ENCODE measurements at regions not wholly inside any gene's neighbourhood (a gene's known extent, or its start where the extent isn't known, plus 50 kb on each side); places are given as distances from the start of the nearest gene placed in this dataset.
"Not testable (repeated sequence)": the region's sequence is repeated elsewhere in the genome, so short reads cannot be mapped to it uniquely, and the experiment has no call there.

DNA sequence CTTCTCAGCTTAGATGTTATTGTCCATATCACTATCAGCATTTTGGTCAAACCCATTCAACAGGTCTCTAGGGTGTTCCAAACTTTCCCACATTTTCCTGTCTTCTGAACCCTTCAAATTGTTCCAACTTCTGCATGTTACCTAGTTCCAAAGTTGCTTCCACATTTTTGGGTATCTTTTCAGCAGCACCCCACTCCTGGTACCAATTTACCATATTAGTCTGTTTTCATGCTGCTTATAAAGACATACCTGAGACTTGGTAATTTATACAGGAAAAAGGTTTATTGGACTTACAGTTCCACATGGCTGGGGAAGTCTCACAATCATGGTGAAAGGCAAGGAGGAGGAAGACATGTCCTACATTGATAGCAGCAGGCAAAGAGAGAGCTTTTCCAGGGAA is 1187.6 kb downstream of the MRPL39 start:
- H3K4me3 ChIP-seq; H3K9me3 ChIP-seq; DNase-seq (ENCODE audit: low spot score in 2 of 2); H3K27me3 ChIP-seq (ENCODE audit: low read depth); H3K36me3 ChIP-seq (replicated peaks); in situ Hi-C loops (cut with MboI; ENCODE audit: low sequenced_read_pairs): not testable (repeated sequence)
- peaks cover 21% of the 10 kb centered on the region for H3K4me1 ChIP-seq

DNA sequence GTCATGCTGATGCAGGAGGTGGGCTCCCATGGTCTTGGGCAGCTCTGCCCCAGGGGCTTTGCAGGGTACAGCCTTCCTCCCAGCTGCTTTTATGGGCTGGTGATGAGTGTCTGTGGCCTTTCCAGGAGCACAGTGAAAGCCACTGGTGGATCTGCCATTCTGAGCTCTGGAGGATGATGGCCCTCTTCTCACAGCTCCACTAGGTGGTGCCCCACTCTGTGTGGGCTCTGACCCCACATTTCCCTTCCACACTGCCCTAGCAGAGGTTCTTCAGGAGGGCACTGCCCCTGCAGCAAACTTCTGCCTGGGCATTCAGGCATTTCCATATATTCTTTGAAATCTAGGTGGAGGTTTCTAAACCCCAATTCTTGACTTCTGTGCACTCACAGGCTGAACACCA is 1188.6 kb downstream of the MRPL39 start:
- Histone ChIP-seq H3K9me3 (peaks cover 3% of the 10 kb centered on the region; the same call in 1 of the 2 replicates), H3K36me3 (replicated peaks) (no peaks in the 10 kb centered on the region)

DNA sequence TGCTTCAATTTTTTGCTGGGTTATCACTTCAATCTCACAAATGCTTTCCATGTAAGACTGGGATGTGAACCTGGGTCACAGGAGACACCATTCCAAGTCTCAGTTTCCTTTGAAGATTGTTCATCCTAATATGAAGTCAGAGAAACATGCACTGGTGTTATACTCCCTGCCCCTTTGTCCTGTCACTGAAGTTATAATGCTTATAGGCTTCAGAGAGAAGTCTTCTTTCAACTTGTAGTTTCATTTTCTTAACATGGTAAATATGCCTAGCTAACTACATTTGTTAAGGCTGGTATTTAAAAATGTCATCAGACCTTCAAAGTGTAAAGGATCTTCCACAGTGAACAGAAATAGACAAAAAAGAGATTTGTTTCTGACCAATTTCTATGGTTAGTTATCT is 1195.9 kb downstream of the MRPL39 start:
- H3K4me1 ChIP-seq, result no peaks in the 10 kb centered on the region
- no peaks in the 10 kb centered on the region for H3K27me3 ChIP-seq (ENCODE audit: low read depth)
- no peak for DNase-seq (ENCODE audit: low spot score in 2 of 2)
- in situ Hi-C loops (cut with MboI; ENCODE audit: low sequenced_read_pairs), result no loop called here
- no peak overlapping the region for H3K4me3 ChIP-seq
- H3K9me3 ChIP-seq, result no peaks in the 10 kb centered on the region
- no peaks in the 10 kb centered on the region for H3K36me3 ChIP-seq (replicated peaks)

More for the DNA sequence above, 1188.6 kb downstream of the MRPL39 start:
- Histone ChIP-seq H3K27me3 (ENCODE audit: low read depth) (no peaks in the 10 kb centered on the region), H3K4me1 (peaks cover 17% of the 10 kb centered on the region), H3K4me3 (no peak overlapping the region)
- in situ Hi-C loops (cut with MboI; ENCODE audit: low sequenced_read_pairs), result no loop called here
- DNase-seq (ENCODE audit: low spot score in 2 of 2), result no peak

DNA sequence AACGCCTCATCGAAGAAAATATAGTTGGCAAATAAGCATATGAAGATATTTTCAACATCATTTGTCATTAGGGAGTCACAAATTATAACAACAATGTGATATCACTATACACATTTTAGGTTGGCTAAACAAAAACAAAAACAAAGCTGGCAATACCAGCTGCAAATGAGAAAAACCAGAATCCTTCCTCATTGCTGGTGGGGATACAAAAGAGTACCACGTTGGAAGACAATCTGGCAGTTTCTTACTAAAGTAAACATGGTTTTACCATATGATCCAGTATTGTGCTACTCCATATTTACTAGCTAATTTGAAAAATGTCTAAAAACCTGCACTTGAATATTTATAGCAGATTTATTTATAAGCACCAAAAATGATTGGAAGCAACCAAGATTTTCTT is 1204.1 kb downstream of the MRPL39 start:
- no peak for DNase-seq (ENCODE audit: low spot score in 2 of 2)
- Histone ChIP-seq H3K9me3 (no peaks in the 10 kb centered on the region), H3K4me1 (no peaks in the 10 kb centered on the region), H3K4me3 (no peak overlapping the region), H3K36me3 (replicated peaks) (no peaks in the 10 kb centered on the region), H3K27me3 (ENCODE audit: low read depth) (no peaks in the 10 kb centered on the region)
- in situ Hi-C loops (cut with MboI; ENCODE audit: low sequenced_read_pairs), result no loop called here

DNA sequence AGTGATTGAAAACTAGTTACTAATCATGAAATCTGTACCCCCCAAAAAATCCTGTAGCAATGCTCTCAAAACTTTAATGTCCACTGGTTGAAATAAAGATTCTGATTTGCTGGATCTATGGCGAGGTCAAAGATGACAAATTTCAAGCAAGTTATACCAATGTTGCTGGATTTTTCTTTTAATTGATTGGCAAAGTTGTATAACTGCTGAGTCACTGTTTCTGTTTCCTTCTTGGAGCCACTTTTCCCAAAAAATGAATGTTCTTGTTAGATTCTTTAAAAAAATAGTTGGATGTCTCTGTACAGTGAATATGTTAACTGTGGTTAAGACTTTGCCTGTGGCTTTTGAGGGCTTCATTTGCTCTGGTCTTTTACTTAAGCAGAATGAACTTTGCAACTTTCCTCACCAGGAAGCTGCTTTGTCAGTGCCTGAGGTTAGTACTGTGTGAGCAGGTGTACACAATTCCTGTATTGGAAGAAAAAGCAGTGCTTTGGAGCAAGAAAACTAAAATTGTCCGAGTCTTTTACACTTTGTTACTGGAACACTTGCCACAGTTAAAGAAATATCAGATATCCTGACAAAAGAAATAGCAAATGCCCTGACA is 1211.9 kb downstream of the MRPL39 start:
- H3K4me3 ChIP-seq, result no peak overlapping the region
- H3K4me1 ChIP-seq, result no peaks in the 10 kb centered on the region; the same call in 1 of the 2 replicates
- H3K27me3 ChIP-seq (ENCODE audit: low read depth), result no peaks in the 10 kb centered on the region
- in situ Hi-C loops (cut with MboI; ENCODE audit: low sequenced_read_pairs), result no loop called here
- no peaks in the 10 kb centered on the region for H3K9me3 ChIP-seq
- no peaks in the 10 kb centered on the region for H3K36me3 ChIP-seq (replicated peaks)
- no peak for DNase-seq (ENCODE audit: low spot score in 2 of 2)

DNA sequence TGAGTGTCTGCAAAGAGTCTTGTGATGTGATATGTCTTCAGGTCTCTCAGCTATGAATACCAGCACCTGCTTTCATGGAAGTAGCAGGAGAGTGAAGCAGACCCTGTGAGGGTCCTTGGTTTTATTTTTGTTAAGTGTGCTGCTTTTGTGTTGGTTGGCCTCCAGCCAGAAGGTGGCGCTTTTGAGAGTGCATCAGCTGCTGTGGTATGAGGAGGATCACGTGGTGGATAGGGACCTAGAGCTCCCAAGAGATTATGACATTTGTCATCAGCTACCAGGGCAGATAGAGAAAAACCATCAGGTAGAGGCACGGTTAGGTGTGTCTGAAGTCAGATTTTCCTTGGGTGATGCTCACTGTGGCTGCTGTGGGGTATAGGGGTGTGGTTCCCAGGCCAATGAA is 1232.1 kb downstream of the MRPL39 start:
- H3K36me3 ChIP-seq (replicated peaks), result no peaks in the 10 kb centered on the region
- no peaks in the 10 kb centered on the region for H3K27me3 ChIP-seq (ENCODE audit: low read depth)
- no peak overlapping the region for H3K4me3 ChIP-seq
- no peaks in the 10 kb centered on the region for H3K4me1 ChIP-seq
- H3K9me3 ChIP-seq, result no peaks in the 10 kb centered on the region
- in situ Hi-C loops (cut with MboI; ENCODE audit: low sequenced_read_pairs), result no loop called here
- DNase-seq (ENCODE audit: low spot score in 2 of 2), result peak in 1 of 2 experiments; percentile 40

DNA sequence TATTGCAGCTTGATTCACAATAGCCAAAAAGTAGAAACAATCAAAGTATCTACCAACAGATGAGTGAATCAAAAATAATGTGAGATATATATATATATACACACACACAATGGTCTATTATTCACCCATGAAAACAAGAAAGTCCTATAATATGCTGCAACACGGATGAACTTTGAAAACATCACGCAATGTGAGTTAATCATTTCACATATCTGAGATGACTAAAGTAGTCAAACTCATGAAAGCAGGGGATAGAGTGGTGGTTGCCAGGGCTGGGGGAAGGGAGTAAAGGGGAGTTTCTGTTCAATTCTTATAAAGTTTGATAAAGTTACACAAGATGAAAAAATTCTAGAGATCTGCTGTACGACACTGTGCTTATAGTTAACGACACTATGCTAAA is 1234.8 kb downstream of the MRPL39 start:
- Histone ChIP-seq H3K9me3 (no peaks in the 10 kb centered on the region), H3K27me3 (ENCODE audit: low read depth) (no peaks in the 10 kb centered on the region), H3K36me3 (replicated peaks) (no peaks in the 10 kb centered on the region), H3K4me1 (peaks cover 2% of the 10 kb centered on the region; the same call in 1 of the 2 replicates), H3K4me3 (no peak overlapping the region)
- in situ Hi-C loops (cut with MboI; ENCODE audit: low sequenced_read_pairs), result no loop called here
- DNase-seq (ENCODE audit: low spot score in 2 of 2), result no peak

DNA sequence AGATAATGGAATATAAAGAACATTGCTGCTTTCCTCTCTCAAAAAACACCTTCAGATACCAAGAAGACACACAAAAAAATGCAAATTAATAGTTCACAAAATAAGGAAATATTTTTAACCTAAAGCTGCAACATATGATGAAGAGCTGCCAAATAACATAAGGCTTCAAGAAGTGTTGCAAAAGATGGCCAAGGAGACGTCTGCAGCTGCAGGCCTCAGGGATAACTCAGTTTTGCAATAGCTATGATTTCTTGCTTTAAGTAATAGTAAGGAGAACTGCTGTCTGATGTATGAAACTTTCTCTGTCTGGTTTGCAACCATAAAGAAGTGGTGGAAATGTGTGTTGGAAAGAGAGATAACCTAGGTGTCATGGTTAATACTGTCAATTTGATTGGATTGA is 1237.5 kb downstream of the MRPL39 start:
- Histone ChIP-seq H3K9me3 (no peaks in the 10 kb centered on the region), H3K4me3 (no peak overlapping the region), H3K4me1 (peaks cover 2% of the 10 kb centered on the region; the same call in 1 of the 2 replicates), H3K36me3 (replicated peaks) (no peaks in the 10 kb centered on the region), H3K27me3 (ENCODE audit: low read depth) (no peaks in the 10 kb centered on the region)
- DNase-seq (ENCODE audit: low spot score in 2 of 2), result no peak
- in situ Hi-C loops (cut with MboI; ENCODE audit: low sequenced_read_pairs), result no loop called here

DNA sequence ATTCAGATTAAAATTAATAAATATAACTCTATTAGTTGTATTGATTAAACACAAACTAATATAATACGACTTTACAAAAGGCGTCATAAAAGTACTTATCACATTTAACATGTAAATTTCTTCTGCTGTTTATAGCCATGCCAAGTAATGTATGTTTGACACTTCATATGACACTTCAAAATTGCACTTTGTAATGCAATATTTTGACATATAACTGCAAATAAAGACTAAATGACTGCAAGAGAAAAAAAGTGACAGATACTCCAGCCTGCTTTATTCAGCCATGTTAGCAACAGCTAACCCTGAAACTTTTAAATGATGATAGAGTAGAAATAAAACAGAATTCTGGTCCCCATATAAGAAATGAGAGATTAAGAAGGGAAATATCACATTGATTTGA is 1238.0 kb downstream of the MRPL39 start:
- no peak for DNase-seq (ENCODE audit: low spot score in 2 of 2)
- in situ Hi-C loops (cut with MboI; ENCODE audit: low sequenced_read_pairs), result no loop called here
- peaks cover 2% of the 10 kb centered on the region; the same call in 1 of the 2 replicates for H3K4me1 ChIP-seq
- no peaks in the 10 kb centered on the region for H3K36me3 ChIP-seq (replicated peaks)
- no peaks in the 10 kb centered on the region for H3K9me3 ChIP-seq
- H3K4me3 ChIP-seq, result no peak overlapping the region
- H3K27me3 ChIP-seq (ENCODE audit: low read depth), result no peaks in the 10 kb centered on the region

DNA sequence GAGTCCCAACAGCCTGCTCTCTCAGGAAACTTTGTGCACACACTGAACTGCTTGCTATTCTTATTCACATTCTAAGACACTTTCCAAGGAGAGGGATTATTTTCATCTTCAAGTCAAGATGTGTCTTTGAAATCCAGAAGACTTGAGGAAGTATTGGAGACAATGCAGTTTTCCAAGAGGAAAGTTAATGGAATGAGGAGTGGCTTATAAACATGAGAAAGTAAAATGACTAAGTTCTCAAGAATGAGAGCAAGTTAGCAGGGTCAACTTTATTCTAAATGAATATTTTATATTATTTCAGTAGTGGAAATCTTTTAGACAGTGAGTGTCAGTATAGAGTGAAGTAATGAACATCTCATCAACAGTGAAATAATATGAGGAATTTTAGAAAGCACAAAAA is 1239.3 kb downstream of the MRPL39 start:
- Histone ChIP-seq H3K9me3 (no peaks in the 10 kb centered on the region), H3K36me3 (replicated peaks) (no peaks in the 10 kb centered on the region), H3K4me1 (peaks cover 2% of the 10 kb centered on the region; the same call in 1 of the 2 replicates), H3K4me3 (no peak overlapping the region), H3K27me3 (ENCODE audit: low read depth) (no peaks in the 10 kb centered on the region)
- DNase-seq (ENCODE audit: low spot score in 2 of 2), result no peak
- in situ Hi-C loops (cut with MboI; ENCODE audit: low sequenced_read_pairs), result no loop called here

DNA sequence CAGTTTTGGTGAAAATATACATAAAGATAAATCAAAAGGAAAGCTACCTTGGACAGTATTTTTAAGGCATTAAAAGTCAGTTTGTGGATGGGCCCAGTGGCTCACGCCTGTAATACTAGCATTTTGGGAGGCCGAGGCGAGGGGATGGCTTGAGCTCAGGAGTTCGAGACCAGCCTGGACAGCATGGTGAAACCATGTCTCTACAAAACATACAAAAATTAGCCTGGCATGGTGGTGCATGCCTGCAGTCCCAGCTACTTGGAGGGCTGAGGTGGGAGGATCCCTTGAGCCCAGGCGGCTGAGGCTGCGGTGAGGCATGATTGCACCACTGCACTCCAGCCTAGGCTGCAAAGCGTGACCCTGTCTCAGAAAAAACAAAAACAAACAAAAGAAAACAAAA is 1253.8 kb downstream of the MRPL39 start:
- Histone ChIP-seq H3K9me3 (no peaks in the 10 kb centered on the region), H3K36me3 (replicated peaks) (no peaks in the 10 kb centered on the region), H3K4me1 (no peaks in the 10 kb centered on the region), H3K4me3 (no peak overlapping the region), H3K27me3 (ENCODE audit: low read depth) (no peaks in the 10 kb centered on the region)
- in situ Hi-C loops (cut with MboI; ENCODE audit: low sequenced_read_pairs), result no loop called here
- no peak for DNase-seq (ENCODE audit: low spot score in 2 of 2)

DNA sequence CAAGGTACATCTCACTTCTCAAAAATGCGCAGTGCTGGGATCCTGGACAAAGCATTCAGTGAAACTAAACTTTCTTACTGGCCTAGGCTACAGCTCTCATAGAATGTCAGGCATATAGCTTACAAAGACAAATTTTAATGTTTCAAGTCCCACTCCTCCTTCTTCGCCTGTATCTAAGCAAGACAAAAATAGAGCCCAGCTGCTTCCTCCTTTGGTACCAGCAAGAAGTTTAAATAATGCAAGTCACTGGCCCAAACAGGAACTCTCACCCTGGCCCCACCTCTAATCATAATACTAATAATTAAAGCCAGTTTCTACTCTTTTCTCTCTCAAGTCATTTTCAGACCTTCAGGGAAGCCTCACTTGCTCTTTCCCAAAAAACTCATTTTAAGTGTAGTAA is 1267.9 kb downstream of the MRPL39 start:
- H3K9me3 ChIP-seq, result no peaks in the 10 kb centered on the region
- in situ Hi-C loops (cut with MboI; ENCODE audit: low sequenced_read_pairs), result no loop called here
- no peaks in the 10 kb centered on the region for H3K36me3 ChIP-seq (replicated peaks)
- H3K27me3 ChIP-seq (ENCODE audit: low read depth), result no peaks in the 10 kb centered on the region
- DNase-seq (ENCODE audit: low spot score in 2 of 2), result no peak
- H3K4me1 ChIP-seq, result no peaks in the 10 kb centered on the region
- no peak overlapping the region for H3K4me3 ChIP-seq

DNA sequence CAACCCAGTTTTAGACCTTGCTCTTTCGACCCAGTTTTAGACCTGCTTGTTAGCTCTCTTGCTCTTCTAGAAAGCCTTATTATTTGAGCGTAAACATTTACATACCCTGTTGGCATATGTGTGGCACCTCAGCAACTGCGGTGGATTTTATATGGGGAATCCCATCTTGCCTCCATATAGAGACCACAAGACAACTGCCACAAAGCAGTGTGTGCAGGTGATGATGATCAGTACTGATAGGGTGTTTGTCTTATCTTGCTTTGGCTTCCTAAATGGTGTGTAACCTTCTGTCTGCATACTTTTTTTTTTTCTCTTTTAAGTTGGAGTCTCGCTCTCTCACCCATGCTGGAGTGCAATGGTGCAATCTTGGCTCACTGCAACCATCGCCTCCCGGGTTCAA is 1270.8 kb downstream of the MRPL39 start:
- in situ Hi-C loops (cut with MboI; ENCODE audit: low sequenced_read_pairs), result no loop called here
- no peak for DNase-seq (ENCODE audit: low spot score in 2 of 2)

DNA sequence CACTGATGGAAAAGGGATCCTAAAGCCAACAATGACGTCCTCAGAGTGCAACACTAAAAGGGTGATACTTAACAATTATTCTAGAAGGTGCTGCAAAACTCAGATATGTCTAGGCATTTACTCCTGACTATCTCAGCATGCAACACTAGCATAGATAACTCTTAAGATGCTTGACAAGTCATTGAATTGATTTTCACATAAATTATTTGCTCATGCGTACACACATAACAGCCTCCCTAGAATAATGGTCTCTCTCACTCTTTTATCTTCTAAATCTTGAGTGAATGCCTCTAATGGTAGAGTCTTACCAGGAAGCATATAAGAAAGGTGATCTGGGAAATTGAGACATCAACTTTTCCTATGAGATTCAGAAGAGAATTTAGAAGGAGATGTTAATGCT is 1283.7 kb downstream of the MRPL39 start:
- Histone ChIP-seq H3K27me3 (ENCODE audit: low read depth) (no peaks in the 10 kb centered on the region), H3K4me3 (no peak overlapping the region), H3K9me3 (no peaks in the 10 kb centered on the region), H3K4me1 (no peaks in the 10 kb centered on the region), H3K36me3 (replicated peaks) (no peaks in the 10 kb centered on the region)
- DNase-seq (ENCODE audit: low spot score in 2 of 2), result no peak
- in situ Hi-C loops (cut with MboI; ENCODE audit: low sequenced_read_pairs), result no loop called here

More for the DNA sequence above, 1270.8 kb downstream of the MRPL39 start:
- H3K27me3 ChIP-seq (ENCODE audit: low read depth), result no peaks in the 10 kb centered on the region
- no peaks in the 10 kb centered on the region for H3K9me3 ChIP-seq
- no peak overlapping the region for H3K4me3 ChIP-seq
- H3K4me1 ChIP-seq, result no peaks in the 10 kb centered on the region
- no peaks in the 10 kb centered on the region for H3K36me3 ChIP-seq (replicated peaks)
